ENCODE measurements at regions not wholly inside any gene's neighbourhood (a gene's known extent, or its start where the extent isn't known, plus 50 kb on each side); places are given as distances from the start of the nearest gene placed in this dataset.

DNA sequence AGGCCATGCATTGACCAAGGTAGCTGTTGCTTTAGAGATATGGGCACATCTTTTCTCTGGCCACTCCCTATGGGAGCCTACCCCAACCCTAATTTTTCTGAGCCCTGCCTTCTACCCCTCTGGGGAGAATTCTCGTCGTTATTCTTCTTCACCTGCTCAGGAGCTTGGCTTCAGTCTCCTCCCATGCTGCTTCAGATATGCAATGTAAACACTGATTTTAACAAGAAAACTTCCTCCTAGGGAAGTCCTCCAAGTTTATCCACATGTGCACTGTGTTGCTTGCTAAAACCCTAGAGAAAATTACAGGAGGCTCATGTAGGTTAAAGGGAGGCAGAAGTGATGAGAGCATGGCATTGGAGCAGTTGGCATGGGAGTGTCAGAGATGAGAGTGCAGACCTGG is 445.2 kb upstream of the MDFIC2 start:
- no peak for TF ChIP-seq EP300 (IDR thresholded peaks at IDR 0.05)
- TF ChIP-seq, protein P1, sequence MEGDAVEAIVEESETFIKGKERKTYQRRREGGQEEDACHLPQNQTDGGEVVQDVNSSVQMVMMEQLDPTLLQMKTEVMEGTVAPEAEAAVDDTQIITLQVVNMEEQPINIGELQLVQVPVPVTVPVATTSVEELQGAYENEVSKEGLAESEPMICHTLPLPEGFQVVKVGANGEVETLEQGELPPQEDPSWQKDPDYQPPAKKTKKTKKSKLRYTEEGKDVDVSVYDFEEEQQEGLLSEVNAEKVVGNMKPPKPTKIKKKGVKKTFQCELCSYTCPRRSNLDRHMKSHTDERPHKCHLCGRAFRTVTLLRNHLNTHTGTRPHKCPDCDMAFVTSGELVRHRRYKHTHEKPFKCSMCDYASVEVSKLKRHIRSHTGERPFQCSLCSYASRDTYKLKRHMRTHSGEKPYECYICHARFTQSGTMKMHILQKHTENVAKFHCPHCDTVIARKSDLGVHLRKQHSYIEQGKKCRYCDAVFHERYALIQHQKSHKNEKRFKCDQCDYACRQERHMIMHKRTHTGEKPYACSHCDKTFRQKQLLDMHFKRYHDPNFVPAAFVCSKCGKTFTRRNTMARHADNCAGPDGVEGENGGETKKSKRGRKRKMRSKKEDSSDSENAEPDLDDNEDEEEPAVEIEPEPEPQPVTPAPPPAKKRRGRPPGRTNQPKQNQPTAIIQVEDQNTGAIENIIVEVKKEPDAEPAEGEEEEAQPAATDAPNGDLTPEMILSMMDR (IDR thresholded peaks at IDR 0.05) = no peak

Data from stomach (tissue), 4 donors.